Pancreas (tissue), 10 donors: ENCODE measurements at regions not wholly inside any gene's neighbourhood (a gene's known extent, or its start where the extent isn't known, plus 50 kb on each side); places are given as distances from the start of the nearest gene placed in this dataset.
"Not testable (repeated sequence)": the region's sequence is repeated elsewhere in the genome, so short reads cannot be mapped to it uniquely, and the experiment has no call there.

Experiments used
- ATAC-seq, 4 donors: fragments of 200-7000 bp; cut with Tn5 transposase; one replicate each; pipeline versions ENCODE4 v1.8.0 to v1.9.1; 2020; ENCODE audit warnings: mild to moderate bottlenecking in 4 of 4, moderate library complexity in 4 of 4
- DNase-seq, 6 donors: peaks; one replicate each; pipeline ENCODE4 v3.0.0-alpha.2; 2020
- FAIRE-seq: peaks from 2 replicates; lab custom pipeline; 2012; peaks lifted over from hg19 to GRCh38; lab: Jason Lieb, UNC
- H3K27ac ChIP-seq, 4 donors: fragments of 200-600 bp; sonication (generic); 1 replicate in 3 of 4; 2 replicates in 1 of 4; pipeline versions ENCODE4 v1.5.0 to v1.8.0; 2020
- H3K27me3 ChIP-seq, 4 donors: fragments of 200-600 bp; one replicate each; pipeline ENCODE4 v1.8.0; 2021
- H3K36me3 ChIP-seq, 3 donors: fragments of 200-600 bp; sonication (generic) in 1 of 3; one replicate each; pipeline versions ENCODE4 v1.5.0 to v1.8.0; 2020 to 2021
- H3K4me1 ChIP-seq, 3 donors: fragments of 200-600 bp; one replicate each; pipeline ENCODE4 v1.8.0; 2021
- H3K4me3 ChIP-seq, 4 donors: fragments of 200-600 bp; sonication (generic) in 2 of 4; one replicate each; pipeline versions ENCODE4 v1.5.0 to v1.8.0; 2020 to 2021
- H3K9me3 ChIP-seq, 4 donors: fragments of 200-600 bp; one replicate each; pipeline ENCODE4 v1.8.0; 2021
- WGBS, 2 donors: extraction: QIAGEN DNeasy Blood & Tissue Kit; methylation state at CpG; one replicate each; pipeline ENCODE4 v1.1.7; 2013; 5-methylcytosine and 5-hydroxymethylcytosine counted together
- intact Hi-C, 3 donors: fragments of 100-400 bp; cut with DNase I; formaldehyde crosslinking; loops; one replicate each; pipeline versions ENCODE4 v1.11.1 to v1.14.2; 2022
- TF ChIP-seq, protein P1 (sequence below), 4 donors: fragments of 200-600 bp; sonication (generic) in 3 of 4; IDR thresholded peaks; one replicate each; pipeline versions ENCODE4 v1.5.0 to v1.8.0; 2021; ENCODE audit warnings: antibody characterized with exemption in 4 of 4
- donor health status: healthy with polysubstance abuse.
- donor health status: DM: no; HTN: no; CAD: no; lungs with moderate emphysema.
- donor health status: DM: no; HTN: no; CAD: no.
- donor health status: control.
- donor health status: control.
- donor health status: Bipolar disorder and iron deficiency.
- donor health status: DM: yes; HTN: yes; CAD: no.
- donor health status: DM: no; HTN: no; CAD: no.
- donor health status: DM: no; HTN: no; CAD: no.
- donor health status: DM: yes; HTN: yes; CAD: no.

DNA sequence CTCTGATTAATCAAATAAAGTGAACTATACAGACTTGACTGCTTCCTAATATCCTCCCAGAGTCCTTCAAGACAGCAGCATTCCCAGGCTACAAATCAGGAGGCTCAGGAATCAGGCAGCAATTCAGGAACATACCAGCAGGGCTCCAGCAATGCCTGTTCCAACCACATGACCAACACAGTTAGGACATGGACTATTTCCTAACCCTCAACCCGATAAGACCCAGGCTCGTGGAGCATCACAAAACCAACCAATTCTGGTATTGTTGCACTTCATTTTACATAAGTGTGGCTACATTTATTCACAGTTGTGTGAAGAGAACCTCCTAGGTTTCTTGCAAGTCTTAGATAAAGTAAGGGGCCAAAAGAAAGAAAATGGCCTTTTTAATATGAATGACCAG lies 546.2 kb upstream of the ADGRL2 start:
- WGBS, 2 donors: 69 to 75% methylated on average over 2 of the region's 2 CpGs
- Histone ChIP-seq H3K4me3 (no peak overlapping the region), H3K4me1 (no peaks in the 10 kb centered on the region), H3K27ac (no peak overlapping the region), H3K27me3 (no peaks in the 10 kb centered on the region), H3K9me3 (no peaks in the 10 kb centered on the region), H3K36me3 (no peaks in the 10 kb centered on the region)
- no peak for ATAC-seq
- FAIRE-seq: no peak
- no peak for DNase-seq
- intact Hi-C loops: no loop called here
- TF ChIP-seq, protein P1, sequence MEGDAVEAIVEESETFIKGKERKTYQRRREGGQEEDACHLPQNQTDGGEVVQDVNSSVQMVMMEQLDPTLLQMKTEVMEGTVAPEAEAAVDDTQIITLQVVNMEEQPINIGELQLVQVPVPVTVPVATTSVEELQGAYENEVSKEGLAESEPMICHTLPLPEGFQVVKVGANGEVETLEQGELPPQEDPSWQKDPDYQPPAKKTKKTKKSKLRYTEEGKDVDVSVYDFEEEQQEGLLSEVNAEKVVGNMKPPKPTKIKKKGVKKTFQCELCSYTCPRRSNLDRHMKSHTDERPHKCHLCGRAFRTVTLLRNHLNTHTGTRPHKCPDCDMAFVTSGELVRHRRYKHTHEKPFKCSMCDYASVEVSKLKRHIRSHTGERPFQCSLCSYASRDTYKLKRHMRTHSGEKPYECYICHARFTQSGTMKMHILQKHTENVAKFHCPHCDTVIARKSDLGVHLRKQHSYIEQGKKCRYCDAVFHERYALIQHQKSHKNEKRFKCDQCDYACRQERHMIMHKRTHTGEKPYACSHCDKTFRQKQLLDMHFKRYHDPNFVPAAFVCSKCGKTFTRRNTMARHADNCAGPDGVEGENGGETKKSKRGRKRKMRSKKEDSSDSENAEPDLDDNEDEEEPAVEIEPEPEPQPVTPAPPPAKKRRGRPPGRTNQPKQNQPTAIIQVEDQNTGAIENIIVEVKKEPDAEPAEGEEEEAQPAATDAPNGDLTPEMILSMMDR (IDR thresholded peaks at IDR 0.05): no peak

DNA sequence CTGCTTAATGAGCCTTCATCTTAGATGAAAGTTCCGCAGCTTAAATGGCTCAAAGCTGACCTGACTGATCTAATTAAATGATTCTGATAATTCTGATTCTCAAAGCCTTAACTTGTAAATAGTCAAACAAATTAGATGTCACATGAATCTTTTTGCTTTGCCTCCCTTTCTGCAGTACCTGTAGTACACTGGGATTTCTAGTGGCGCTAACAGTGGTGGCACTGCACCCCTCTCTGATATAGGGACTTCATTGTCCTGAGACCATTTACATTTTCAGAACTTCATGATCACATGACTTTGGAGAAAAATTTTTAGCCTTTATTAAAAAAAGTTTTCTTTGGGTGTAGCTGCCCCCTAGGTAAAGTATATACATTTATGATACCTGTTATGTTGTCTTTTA lies 546.7 kb upstream of the ADGRL2 start:
- DNase-seq (no peak), FAIRE-seq (no peak), ATAC-seq (no peak)
- H3K27me3 ChIP-seq: no peaks in the 10 kb centered on the region
- TF ChIP-seq, protein P1 (IDR thresholded peaks at IDR 0.05): no peak
- H3K36me3 ChIP-seq: no peaks in the 10 kb centered on the region
- intact Hi-C loops: no loop called here
- H3K27ac ChIP-seq: no peak overlapping the region
- H3K9me3 ChIP-seq: no peaks in the 10 kb centered on the region
- H3K4me1 ChIP-seq: no peaks in the 10 kb centered on the region
- H3K4me3 ChIP-seq: no peak overlapping the region
- WGBS, 2 donors: 91 to 94% methylated on average over 2 of the region's 2 CpGs

GRCh38 chr1:81252471-81253151 lies 548.1 kb upstream of the ADGRL2 start:
- no peak for ATAC-seq
- TF ChIP-seq, protein P1 (IDR thresholded peaks at IDR 0.05): no peak
- Histone ChIP-seq H3K9me3 (no peaks in the 10 kb centered on the region), H3K4me1 (no peaks in the 10 kb centered on the region), H3K27ac (no peak overlapping the region), H3K36me3 (no peaks in the 10 kb centered on the region), H3K27me3 (no peaks in the 10 kb centered on the region), H3K4me3 (no peak overlapping the region)
- intact Hi-C loops: no loop called here
- FAIRE-seq: no peak
- DNase-seq: no peak

- H3K4me1 ChIP-seq, FAIRE-seq, DNase-seq, intact Hi-C loops, H3K27ac ChIP-seq, H3K36me3 ChIP-seq, H3K4me3 ChIP-seq, H3K9me3 ChIP-seq, ATAC-seq, H3K27me3 ChIP-seq: not testable (repeated sequence)
- 58 to 69% methylated on average over 4 of the region's 5 CpGs for WGBS, 2 donors
Measured at GRCh38 chr1:81250825-81251224, 549.9 kb upstream of the ADGRL2 start.

DNA sequence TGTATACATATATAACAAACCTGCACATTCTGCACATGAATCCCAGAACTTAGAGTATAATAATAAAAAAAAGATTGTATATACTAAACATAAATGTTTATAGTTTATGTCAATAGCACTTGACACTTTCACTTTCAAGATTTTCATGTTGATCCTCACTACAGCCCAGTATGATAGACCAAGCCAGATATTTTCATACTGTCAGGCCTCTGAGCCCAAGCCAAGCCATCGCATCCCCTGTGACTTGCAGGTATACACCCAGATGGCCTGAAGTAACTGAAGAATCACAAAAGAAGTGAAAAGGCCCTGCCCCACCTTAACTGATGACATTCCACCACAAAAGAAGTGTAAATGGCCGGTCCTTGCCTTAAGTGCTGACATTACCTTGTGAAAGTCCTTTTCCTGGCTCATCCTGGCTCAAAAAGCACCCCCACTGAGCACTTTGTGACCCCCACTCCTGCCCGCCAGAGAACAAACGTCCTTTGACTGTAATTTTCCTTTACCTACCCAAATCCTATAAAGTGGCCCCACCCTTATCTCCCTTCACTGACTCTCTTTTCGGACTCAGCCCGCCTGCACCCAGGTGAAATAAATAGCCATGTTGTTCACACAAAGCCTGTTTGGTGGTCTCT lies 555.5 kb upstream of the ADGRL2 start:
- WGBS, 2 donors: 72 to 87% methylated on average over 5 of the region's 6 CpGs
- H3K4me1 ChIP-seq, DNase-seq, H3K27me3 ChIP-seq, ATAC-seq, H3K4me3 ChIP-seq, H3K36me3 ChIP-seq, H3K9me3 ChIP-seq, H3K27ac ChIP-seq, FAIRE-seq, intact Hi-C loops: not testable (repeated sequence)

- not testable (repeated sequence) for FAIRE-seq, ATAC-seq
Measured at GRCh38 chr1:81244612-81245011, 556.1 kb upstream of the ADGRL2 start.

More at GRCh38 chr1:81244612-81245011, 556.1 kb upstream of the ADGRL2 start:
- WGBS, 2 donors: 68 to 90% methylated on average over 3 of the region's 3 CpGs
- H3K27me3 ChIP-seq, DNase-seq, H3K27ac ChIP-seq, H3K4me1 ChIP-seq, H3K9me3 ChIP-seq, intact Hi-C loops, H3K36me3 ChIP-seq, H3K4me3 ChIP-seq: not testable (repeated sequence)
